DOHH2 (cell line): ENCODE measurements at regions not wholly inside any gene's neighbourhood (a gene's known extent, or its start where the extent isn't known, plus 50 kb on each side); places are given as distances from the start of the nearest gene placed in this dataset.

Source experiments
- H3F3A ChIP-seq: fragments of 200-600 bp; sonication (generic), shearing (Covaris generic); 2 replicates; pipeline ENCODE4 v1.6.0; 2016; ENCODE audit warnings: antibody characterized with exemption, mild to moderate bottlenecking; ENCODE audit not compliant: control insufficient read depth, insufficient read depth
- H3K27ac ChIP-seq: fragments of 200-600 bp; sonication (generic); 2 replicates; pipeline ENCODE4 v1.5.1; 2014; ENCODE audit warnings: low read depth, mild to moderate bottlenecking, low read length, moderate library complexity
- H3K27me3 ChIP-seq: fragments of 200-600 bp; sonication (generic); 2 replicates; pipeline ENCODE4 v1.6.1; 2014; ENCODE audit warnings: mild to moderate bottlenecking, low read length, mixed read lengths; ENCODE audit not compliant: control insufficient read depth
- H3K36me3 ChIP-seq: fragments of 200-600 bp; sonication (generic); 2 replicates; pipeline ENCODE4 v1.6.1; 2014; ENCODE audit warnings: mild to moderate bottlenecking, low read length, moderate library complexity, mixed read lengths; ENCODE audit not compliant: control insufficient read depth
- H3K4me1 ChIP-seq: fragments of 200-600 bp; sonication (generic); 2 replicates; pipeline ENCODE4 v1.6.1; 2014; ENCODE audit warnings: mild to moderate bottlenecking, low read length, mixed read lengths; ENCODE audit not compliant: control insufficient read depth
- H3K4me2 ChIP-seq: fragments of 200-600 bp; sonication (generic); 2 replicates; pipeline ENCODE4 v1.6.0; 2014; ENCODE audit warnings: mild to moderate bottlenecking, low read length, moderate library complexity
- H3K4me3 ChIP-seq: fragments of 200-600 bp; sonication (generic); 2 replicates; pipeline ENCODE4 v1.5.1; 2014; ENCODE audit warnings: mild to moderate bottlenecking, low read length, mixed read lengths
- H3K79me2 ChIP-seq: fragments of 200-600 bp; sonication (generic); 2 replicates; pipeline ENCODE4 v1.6.1; 2014; ENCODE audit warnings: mild to moderate bottlenecking, low read length, mixed read lengths; ENCODE audit not compliant: control insufficient read depth
- H3K9me2 ChIP-seq: fragments of 200-600 bp; sonication (generic); replicated peaks from 2 replicates; pipeline ENCODE4 v1.6.1; 2014; ENCODE audit warnings: mild to moderate bottlenecking, low read length, mixed read lengths; ENCODE audit not compliant: control insufficient read depth
- H3K9me3 ChIP-seq: fragments of 200-600 bp; sonication (generic); 2 replicates; pipeline ENCODE4 v1.6.1; 2014; ENCODE audit warnings: antibody characterized with exemption, low read length, mixed read lengths; ENCODE audit not compliant: control insufficient read depth, insufficient read depth
- H4K20me1 ChIP-seq: fragments of 200-600 bp; sonication (generic); 2 replicates; pipeline ENCODE4 v1.6.0; 2014; ENCODE audit warnings: low read depth, mild to moderate bottlenecking, antibody characterized with exemption, low read length, moderate library complexity; ENCODE audit not compliant: control insufficient read depth, insufficient read depth
- EZH2phosphoT487 ChIP-seq: fragments of 200-600 bp; sonication (generic); IDR thresholded peaks from 2 replicates; pipeline ENCODE4 v1.6.1; 2017; ENCODE audit warnings: borderline replicate concordance, mild to moderate bottlenecking, antibody characterized with exemption, low read length, moderate library complexity, mixed read lengths
- TF ChIP-seq, protein P1 (sequence below): fragments of 200-600 bp; sonication (generic); IDR thresholded peaks from one replicate; pipeline ENCODE4 v1.5.1; 2014; ENCODE audit warnings: antibody characterized with exemption, mild to moderate bottlenecking, low read depth, low read length; ENCODE audit not compliant: poor library complexity, severe bottlenecking

DNA sequence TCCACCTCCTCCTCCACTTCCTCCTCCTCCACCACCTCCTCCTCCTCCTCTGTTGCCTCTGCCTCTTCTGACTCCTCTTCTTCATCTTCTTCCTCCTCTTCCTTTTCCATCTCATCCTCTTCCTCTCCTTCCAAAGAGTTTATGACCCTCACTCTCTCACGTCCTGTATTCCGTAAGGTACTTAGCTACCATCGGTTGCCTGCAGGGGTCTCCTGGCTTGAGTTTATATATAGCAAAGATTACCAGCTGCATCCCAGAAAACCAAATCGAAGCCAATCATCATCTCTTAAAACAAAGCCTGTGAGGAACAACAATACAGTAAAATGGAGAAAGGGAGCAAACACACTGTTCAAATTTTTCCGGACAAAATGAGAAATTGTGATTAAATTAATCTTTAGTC, 317.4 kb downstream of the C3orf38 start:
- Histone ChIP-seq H3K27ac (no peak overlapping the region), H3K4me1 (no peaks in the 10 kb centered on the region), H3K79me2 (no peaks in the 10 kb centered on the region), H3K9me2 (no peaks in the 10 kb centered on the region), H3K27me3 (no peaks in the 10 kb centered on the region), H3K4me3 (no peak overlapping the region), H3K4me2 (no peak overlapping the region), H3K9me3 (no peaks in the 10 kb centered on the region), H3K36me3 (no peaks in the 10 kb centered on the region), H4K20me1 (no peaks in the 10 kb centered on the region), H3F3A (no peaks in the 10 kb centered on the region)
- no peak for TF ChIP-seq EZH2phosphoT487
- TF ChIP-seq, protein P1, sequence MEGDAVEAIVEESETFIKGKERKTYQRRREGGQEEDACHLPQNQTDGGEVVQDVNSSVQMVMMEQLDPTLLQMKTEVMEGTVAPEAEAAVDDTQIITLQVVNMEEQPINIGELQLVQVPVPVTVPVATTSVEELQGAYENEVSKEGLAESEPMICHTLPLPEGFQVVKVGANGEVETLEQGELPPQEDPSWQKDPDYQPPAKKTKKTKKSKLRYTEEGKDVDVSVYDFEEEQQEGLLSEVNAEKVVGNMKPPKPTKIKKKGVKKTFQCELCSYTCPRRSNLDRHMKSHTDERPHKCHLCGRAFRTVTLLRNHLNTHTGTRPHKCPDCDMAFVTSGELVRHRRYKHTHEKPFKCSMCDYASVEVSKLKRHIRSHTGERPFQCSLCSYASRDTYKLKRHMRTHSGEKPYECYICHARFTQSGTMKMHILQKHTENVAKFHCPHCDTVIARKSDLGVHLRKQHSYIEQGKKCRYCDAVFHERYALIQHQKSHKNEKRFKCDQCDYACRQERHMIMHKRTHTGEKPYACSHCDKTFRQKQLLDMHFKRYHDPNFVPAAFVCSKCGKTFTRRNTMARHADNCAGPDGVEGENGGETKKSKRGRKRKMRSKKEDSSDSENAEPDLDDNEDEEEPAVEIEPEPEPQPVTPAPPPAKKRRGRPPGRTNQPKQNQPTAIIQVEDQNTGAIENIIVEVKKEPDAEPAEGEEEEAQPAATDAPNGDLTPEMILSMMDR: no peak

DNA sequence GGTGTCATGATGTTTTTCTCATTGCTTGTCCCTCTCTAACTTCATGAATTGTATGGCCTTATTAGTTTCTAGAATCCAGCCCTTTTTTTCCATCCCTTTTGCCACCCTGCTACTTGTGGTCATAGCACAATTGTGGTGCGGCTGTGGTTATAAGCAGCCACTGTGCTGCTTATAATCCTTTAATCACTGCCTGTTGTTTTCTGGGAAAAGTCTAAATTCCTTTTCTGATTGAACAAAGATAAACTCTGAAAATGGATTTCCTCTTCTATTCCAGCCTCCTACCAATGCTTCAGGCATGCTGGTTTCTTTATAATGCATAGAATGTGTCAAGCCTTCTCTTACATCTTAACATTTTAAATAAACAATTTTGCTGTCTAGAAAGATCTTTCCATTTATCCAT, 319.5 kb downstream of the C3orf38 start:
- H3K9me2 ChIP-seq: no peaks in the 10 kb centered on the region
- no peaks in the 10 kb centered on the region for H3K4me1 ChIP-seq
- no peaks in the 10 kb centered on the region for H3K36me3 ChIP-seq
- no peaks in the 10 kb centered on the region for H3K9me3 ChIP-seq
- H3K4me2 ChIP-seq: no peak overlapping the region
- H4K20me1 ChIP-seq: no peaks in the 10 kb centered on the region
- no peaks in the 10 kb centered on the region for H3K27me3 ChIP-seq
- TF ChIP-seq EZH2phosphoT487: no peak
- TF ChIP-seq, protein P1: no peak
- no peak overlapping the region for H3K4me3 ChIP-seq
- no peaks in the 10 kb centered on the region for H3K79me2 ChIP-seq
- H3K27ac ChIP-seq: no peak overlapping the region
- H3F3A ChIP-seq: no peaks in the 10 kb centered on the region

DNA sequence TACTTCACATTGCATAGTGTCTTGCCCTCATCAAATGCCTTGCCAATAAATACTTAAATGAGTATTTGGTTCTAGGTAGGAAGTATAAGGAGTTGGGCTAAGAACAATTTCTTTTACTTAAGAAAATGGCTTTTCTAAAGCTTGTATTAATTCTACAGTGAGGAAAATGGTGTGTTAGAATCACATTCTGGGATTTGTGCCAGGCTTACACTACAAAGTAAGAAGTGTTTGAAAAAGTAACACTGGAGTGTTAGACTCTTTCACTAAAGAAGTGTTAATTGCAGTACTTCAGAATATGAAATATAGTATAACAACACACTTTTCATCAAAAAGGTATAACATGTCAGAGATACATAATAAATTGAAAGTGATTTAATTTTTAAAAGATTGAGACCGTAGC, 328.7 kb downstream of the C3orf38 start:
- Histone ChIP-seq H3K4me2 (no peak overlapping the region), H4K20me1 (no peaks in the 10 kb centered on the region), H3K9me2 (no peaks in the 10 kb centered on the region), H3F3A (no peaks in the 10 kb centered on the region), H3K9me3 (no peaks in the 10 kb centered on the region), H3K4me3 (no peak overlapping the region), H3K27ac (no peak overlapping the region), H3K27me3 (no peaks in the 10 kb centered on the region), H3K79me2 (no peaks in the 10 kb centered on the region), H3K36me3 (no peaks in the 10 kb centered on the region), H3K4me1 (no peaks in the 10 kb centered on the region)
- no peak for TF ChIP-seq EZH2phosphoT487
- TF ChIP-seq, protein P1: no peak

DNA sequence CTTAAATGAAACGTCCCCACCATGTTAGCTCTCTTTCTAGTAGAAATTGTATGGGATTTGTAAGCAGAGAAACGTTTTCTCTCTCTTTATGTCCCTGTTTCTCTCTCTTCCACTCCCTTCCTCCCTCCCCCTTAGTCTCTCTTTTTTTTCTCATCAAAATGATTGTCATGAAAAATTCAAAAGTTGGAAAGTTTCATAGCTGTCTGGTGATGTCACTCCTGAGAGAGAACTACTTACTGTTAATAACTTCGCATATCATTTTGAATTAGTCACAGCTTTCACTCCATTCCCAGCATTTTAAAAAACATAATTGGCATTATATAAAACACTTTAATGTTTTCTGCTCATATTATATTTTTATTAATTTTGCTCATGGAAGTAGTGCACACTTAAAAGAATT, 331.1 kb downstream of the C3orf38 start:
- Histone ChIP-seq H3K4me3 (no peak overlapping the region), H3K4me2 (no peak overlapping the region), H3K27me3 (no peaks in the 10 kb centered on the region), H3K27ac (no peak overlapping the region), H4K20me1 (no peaks in the 10 kb centered on the region), H3F3A (no peaks in the 10 kb centered on the region), H3K9me2 (no peaks in the 10 kb centered on the region), H3K79me2 (no peaks in the 10 kb centered on the region), H3K9me3 (no peaks in the 10 kb centered on the region), H3K36me3 (no peaks in the 10 kb centered on the region), H3K4me1 (no peaks in the 10 kb centered on the region)
- no peak for TF ChIP-seq EZH2phosphoT487
- TF ChIP-seq, protein P1: no peak
